ENCODE measurements at regions not wholly inside any gene's neighbourhood (a gene's known extent, or its start where the extent isn't known, plus 50 kb on each side); places are given as distances from the start of the nearest gene placed in this dataset.

- no peaks in the 10 kb centered on the region for H3K9me3 ChIP-seq
- peak overlapping the region; percentile 71 to 86 (median 79) for H3K27ac ChIP-seq
- peaks cover 4 to 73% (median 38%) of the 10 kb centered on the region in 4 donors for H3K4me1 ChIP-seq
- TF ChIP-seq CTCF (IDR thresholded peaks at IDR 0.05): no peak
- TF ChIP-seq POLR2AphosphoS5 (IDR thresholded peaks at IDR 0.05): no peak
- no peak for TF ChIP-seq POLR2A (IDR thresholded peaks at IDR 0.05)
- no peak for TF ChIP-seq EP300 (IDR thresholded peaks at IDR 0.05; ENCODE audit: low read depth)
- H3K36me3 ChIP-seq: peaks cover 0 to 14% (median 0%) of the 10 kb centered on the region in 4 donors
- DNase-seq: no peak
- 82 to 100% methylated on average over 1 to 2 of the region's 2 CpGs for WGBS, 2 donors (ENCODE audit: low coverage in 1 of 2)
- H3K4me3 ChIP-seq: no peak overlapping the region
- intact Hi-C loops (cut with DNase I; ENCODE audit: low total_unique reads): no loop called here
- H3K27me3 ChIP-seq: no peaks in the 10 kb centered on the region
- in situ Hi-C loops (cut with MboI; ENCODE audit: low pct_ligation_motif_present in 1 of 4, low pct_unique_long_range_greater_than_20kb in 1 of 4, low sequenced_read_pairs in 3 of 4): no loop called here
Measured at GRCh38 chr3:141434255-141434654, 52.6 kb upstream of the RASA2 start.

- Histone ChIP-seq H3K36me3 (peaks cover 0 to 14% (median 0%) of the 10 kb centered on the region in 4 donors), H3K9me3 (no peaks in the 10 kb centered on the region), H3K27ac (peak overlapping the region; percentile 27 to 71 (median 68)), H3K4me3 (no peak overlapping the region), H3K27me3 (no peaks in the 10 kb centered on the region), H3K4me1 (peaks cover 10 to 71% (median 32%) of the 10 kb centered on the region in 4 donors)
- DNase-seq: no peak
- TF ChIP-seq EP300 (IDR thresholded peaks at IDR 0.05; ENCODE audit: low read depth): no peak
- TF ChIP-seq POLR2A (IDR thresholded peaks at IDR 0.05): no peak
- TF ChIP-seq POLR2AphosphoS5 (IDR thresholded peaks at IDR 0.05): no peak
- no peak for TF ChIP-seq CTCF (IDR thresholded peaks at IDR 0.05)
- 50 to 75% methylated on average over 1 to 3 of the region's 3 CpGs for WGBS, 2 donors (ENCODE audit: low coverage in 1 of 2)
- in situ Hi-C loops (cut with MboI; ENCODE audit: low pct_ligation_motif_present in 1 of 4, low pct_unique_long_range_greater_than_20kb in 1 of 4, low sequenced_read_pairs in 3 of 4) (no loop called here), intact Hi-C loops (cut with DNase I; ENCODE audit: low total_unique reads) (no loop called here)
Measured at GRCh38 chr3:141436180-141436579, 50.6 kb upstream of the RASA2 start.
